ENCODE measurements at regions not wholly inside any gene's neighbourhood (a gene's known extent, or its start where the extent isn't known, plus 50 kb on each side); places are given as distances from the start of the nearest gene placed in this dataset.

GRCh38 chr13:90899416-90899815 lies 448.1 kb upstream of the MIR17HG start:
- DNase-seq (ENCODE audit: low read depth, low spot score): no peak
- TF ChIP-seq, protein P1, sequence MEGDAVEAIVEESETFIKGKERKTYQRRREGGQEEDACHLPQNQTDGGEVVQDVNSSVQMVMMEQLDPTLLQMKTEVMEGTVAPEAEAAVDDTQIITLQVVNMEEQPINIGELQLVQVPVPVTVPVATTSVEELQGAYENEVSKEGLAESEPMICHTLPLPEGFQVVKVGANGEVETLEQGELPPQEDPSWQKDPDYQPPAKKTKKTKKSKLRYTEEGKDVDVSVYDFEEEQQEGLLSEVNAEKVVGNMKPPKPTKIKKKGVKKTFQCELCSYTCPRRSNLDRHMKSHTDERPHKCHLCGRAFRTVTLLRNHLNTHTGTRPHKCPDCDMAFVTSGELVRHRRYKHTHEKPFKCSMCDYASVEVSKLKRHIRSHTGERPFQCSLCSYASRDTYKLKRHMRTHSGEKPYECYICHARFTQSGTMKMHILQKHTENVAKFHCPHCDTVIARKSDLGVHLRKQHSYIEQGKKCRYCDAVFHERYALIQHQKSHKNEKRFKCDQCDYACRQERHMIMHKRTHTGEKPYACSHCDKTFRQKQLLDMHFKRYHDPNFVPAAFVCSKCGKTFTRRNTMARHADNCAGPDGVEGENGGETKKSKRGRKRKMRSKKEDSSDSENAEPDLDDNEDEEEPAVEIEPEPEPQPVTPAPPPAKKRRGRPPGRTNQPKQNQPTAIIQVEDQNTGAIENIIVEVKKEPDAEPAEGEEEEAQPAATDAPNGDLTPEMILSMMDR (IDR thresholded peaks at IDR 0.05; ENCODE audit: low read depth, low read length): no peak
- H3K4me3 ChIP-seq (ENCODE audit: low read depth, low read length): no peak overlapping the region
- in situ Hi-C loops (cut with HindIII; ENCODE audit: low sequenced_read_pairs): no loop called here

DNA sequence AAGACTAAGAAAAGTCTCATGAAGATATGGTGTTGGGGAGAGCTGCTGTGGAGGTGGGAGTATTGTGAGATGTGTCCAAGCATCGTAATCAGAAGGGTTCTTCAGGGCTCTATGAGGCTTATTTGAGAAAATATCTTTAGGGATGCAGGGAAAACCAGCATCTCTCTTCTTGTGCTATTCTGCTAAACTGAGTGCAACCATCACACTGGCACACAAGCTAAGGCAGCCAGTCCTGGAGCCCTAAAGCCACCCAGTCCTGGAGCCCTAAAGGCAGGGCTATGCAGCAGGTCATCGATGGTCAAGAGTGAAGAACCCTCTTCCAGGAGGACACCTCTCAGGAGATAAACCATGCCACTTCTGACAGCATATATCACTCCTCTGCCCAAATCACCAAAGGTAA lies 445.2 kb upstream of the MIR17HG start:
- no peak for DNase-seq (ENCODE audit: low read depth, low spot score)
- in situ Hi-C loops (cut with HindIII; ENCODE audit: low sequenced_read_pairs): no loop called here
- TF ChIP-seq, protein P1 (IDR thresholded peaks at IDR 0.05; ENCODE audit: low read depth, low read length): no peak
- no peak overlapping the region for H3K4me3 ChIP-seq (ENCODE audit: low read depth, low read length)

- no peak overlapping the region for H3K4me3 ChIP-seq (ENCODE audit: low read depth, low read length)
- in situ Hi-C loops (cut with HindIII; ENCODE audit: low sequenced_read_pairs): no loop called here
- DNase-seq (ENCODE audit: low read depth, low spot score): no peak
- TF ChIP-seq, protein P1 (IDR thresholded peaks at IDR 0.05; ENCODE audit: low read depth, low read length): no peak
These were observed 440.9 kb upstream of the MIR17HG start for GRCh38 chr13:90906554-90906953.

DNA sequence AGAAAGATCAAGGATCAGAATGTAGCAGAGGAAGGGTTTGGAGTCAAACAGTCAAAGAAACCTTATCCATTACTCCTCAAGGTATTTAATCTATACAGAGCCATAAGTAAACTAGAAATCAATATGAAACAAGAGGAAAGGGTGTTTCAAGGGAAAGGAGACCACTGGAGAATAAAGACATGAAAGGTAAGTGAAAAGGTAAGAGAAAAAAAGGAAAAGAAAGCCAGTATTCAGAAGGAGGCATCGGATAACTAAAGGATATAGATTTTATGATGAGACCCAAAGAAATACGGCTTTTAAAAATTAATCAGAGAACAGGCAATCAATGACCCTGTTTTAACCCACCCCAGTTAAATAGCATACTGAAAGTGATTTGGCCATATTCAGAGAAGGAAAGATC lies 438.7 kb upstream of the MIR17HG start:
- in situ Hi-C loops (cut with HindIII; ENCODE audit: low sequenced_read_pairs): no loop called here
- DNase-seq (ENCODE audit: low read depth, low spot score): no peak
- TF ChIP-seq, protein P1 (IDR thresholded peaks at IDR 0.05; ENCODE audit: low read depth, low read length): no peak
- no peak overlapping the region for H3K4me3 ChIP-seq (ENCODE audit: low read depth, low read length)

GRCh38 chr13:90910018-90910639 lies 437.4 kb upstream of the MIR17HG start:
- in situ Hi-C loops (cut with HindIII; ENCODE audit: low sequenced_read_pairs): no loop called here
- H3K4me3 ChIP-seq (ENCODE audit: low read depth, low read length): no peak overlapping the region
- no peak for DNase-seq (ENCODE audit: low read depth, low spot score)
- TF ChIP-seq, protein P1 (IDR thresholded peaks at IDR 0.05; ENCODE audit: low read depth, low read length): no peak

DNA sequence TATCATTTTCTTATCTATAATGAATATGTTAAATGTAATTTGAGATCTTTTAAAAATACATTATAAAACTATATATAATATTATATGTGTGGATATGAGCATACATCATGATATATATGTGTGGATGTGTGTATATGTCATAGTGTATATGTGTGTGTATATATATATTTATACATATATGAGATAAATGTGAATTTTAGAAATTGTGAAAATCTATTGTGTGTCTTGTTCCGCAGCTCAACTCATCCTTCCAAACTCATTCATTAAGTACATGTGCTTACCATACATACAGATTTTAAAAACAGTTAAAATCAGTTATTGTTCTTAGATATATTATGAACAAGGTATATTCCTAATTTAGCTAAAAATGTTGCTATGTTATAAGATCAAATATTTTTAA lies 435.2 kb upstream of the MIR17HG start:
- no peak overlapping the region for H3K4me3 ChIP-seq (ENCODE audit: low read depth, low read length)
- DNase-seq (ENCODE audit: low read depth, low spot score): no peak
- TF ChIP-seq, protein P1 (IDR thresholded peaks at IDR 0.05; ENCODE audit: low read depth, low read length): no peak
- in situ Hi-C loops (cut with HindIII; ENCODE audit: low sequenced_read_pairs): no loop called here

Measured in astrocyte of the spinal cord (primary cell).